ENCODE measurements at regions not wholly inside any gene's neighbourhood (a gene's known extent, or its start where the extent isn't known, plus 50 kb on each side); places are given as distances from the start of the nearest gene placed in this dataset.
"Not testable (repeated sequence)": the region's sequence is repeated elsewhere in the genome, so short reads cannot be mapped to it uniquely, and the experiment has no call there.

- DNase-seq (ENCODE audit: low read depth) = not testable (repeated sequence)
These were observed 242.3 kb upstream of the PLGLB1 start for GRCh38 chr2:87263868-87264518.

GRCh38 chr2:87275192-87275591 lies 253.5 kb upstream of the PLGLB1 start:
- DNase-seq (ENCODE audit: low read depth) = not testable (repeated sequence)

GRCh38 chr2:87275974-87276629 lies 254.5 kb upstream of the PLGLB1 start:
- not testable (repeated sequence) for DNase-seq (ENCODE audit: low read depth)

GRCh38 chr2:87276673-87277072 lies 255.0 kb upstream of the PLGLB1 start:
- DNase-seq (ENCODE audit: low read depth) = not testable (repeated sequence)

- not testable (repeated sequence) for DNase-seq (ENCODE audit: low read depth)
These were observed 256.1 kb upstream of the PLGLB1 start for GRCh38 chr2:87277734-87278133.

- DNase-seq (ENCODE audit: low read depth) = not testable (repeated sequence)
These were observed 259.1 kb upstream of the PLGLB1 start for GRCh38 chr2:87280596-87281355.

GRCh38 chr2:87283735-87284470 lies 262.3 kb upstream of the PLGLB1 start:
- DNase-seq (ENCODE audit: low read depth) = not testable (repeated sequence)

- DNase-seq (ENCODE audit: low read depth) = not testable (repeated sequence)
These were observed 262.8 kb upstream of the PLGLB1 start for GRCh38 chr2:87284471-87284772.

- not testable (repeated sequence) for DNase-seq (ENCODE audit: low read depth)
These were observed 263.5 kb upstream of the PLGLB1 start for GRCh38 chr2:87285139-87285538.

GRCh38 chr2:87290566-87291307 lies 269.1 kb upstream of the PLGLB1 start:
- not testable (repeated sequence) for DNase-seq (ENCODE audit: low read depth)

- not testable (repeated sequence) for DNase-seq (ENCODE audit: low read depth)
These were observed 270.0 kb upstream of the PLGLB1 start for GRCh38 chr2:87291400-87292200.

GRCh38 chr2:87293931-87294594 lies 272.4 kb upstream of the PLGLB1 start:
- DNase-seq (ENCODE audit: low read depth) = not testable (repeated sequence)

GRCh38 chr2:87295135-87295534 lies 273.5 kb upstream of the PLGLB1 start:
- DNase-seq (ENCODE audit: low read depth) = not testable (repeated sequence)

GRCh38 chr2:87301349-87301748 lies 279.7 kb upstream of the PLGLB1 start:
- not testable (repeated sequence) for DNase-seq (ENCODE audit: low read depth)

GRCh38 chr2:87301871-87302270 lies 280.2 kb upstream of the PLGLB1 start:
- DNase-seq (ENCODE audit: low read depth) = not testable (repeated sequence)

GRCh38 chr2:87308621-87309020 lies 287.0 kb upstream of the PLGLB1 start:
- DNase-seq (ENCODE audit: low read depth) = not testable (repeated sequence)

- DNase-seq (ENCODE audit: low read depth) = not testable (repeated sequence)
These were observed 288.1 kb upstream of the PLGLB1 start for GRCh38 chr2:87309785-87310184.

GRCh38 chr2:87311896-87312441 lies 290.3 kb upstream of the PLGLB1 start:
- not testable (repeated sequence) for DNase-seq (ENCODE audit: low read depth)

GRCh38 chr2:87314622-87315021 lies 293.0 kb upstream of the PLGLB1 start:
- not testable (repeated sequence) for DNase-seq (ENCODE audit: low read depth)

Measured in stimulated activated CD8-positive, alpha-beta memory T cell treated with anti-CD3 and anti-CD28 coated beads, Interleukin-7, amount 100 ng/mL, for 24 hours (primary cell).